Activated CD4-positive, alpha-beta T cell treated with anti-CD3 and anti-CD28 coated beads, Interleukin-2, amount 10 ng/mL, durations not matched to agents 24 days and 14 days (primary cell): ENCODE measurements at regions not wholly inside any gene's neighbourhood (a gene's known extent, or its start where the extent isn't known, plus 50 kb on each side); places are given as distances from the start of the nearest gene placed in this dataset.

ENCODE experiments used
- DNase-seq: peaks from one replicate; pipeline ENCODE4 v3.0.0; 2022
- H3K27ac Mint-ChIP-seq: one replicate; pipeline ENCODE4 v1.8.0; 2022; ENCODE audit warnings: mild to moderate bottlenecking, mixed read lengths
- H3K27me3 Mint-ChIP-seq: one replicate; pipeline ENCODE4 v1.8.0; 2022; ENCODE audit warnings: mixed read lengths
- H3K36me3 Mint-ChIP-seq: one replicate; pipeline ENCODE4 v1.8.0; 2022; ENCODE audit warnings: low read depth, mild to moderate bottlenecking, mixed read lengths
- H3K4me1 Mint-ChIP-seq: one replicate; pipeline ENCODE4 v1.8.0; 2021; ENCODE audit warnings: mixed read lengths
- H3K4me3 Mint-ChIP-seq: one replicate; pipeline ENCODE4 v1.8.0; 2022; ENCODE audit warnings: mild to moderate bottlenecking, moderate library complexity, mixed read lengths
- H3K9me3 Mint-ChIP-seq: one replicate; pipeline ENCODE4 v1.8.0; 2021; ENCODE audit warnings: mixed read lengths
- intact Hi-C: fragments of 100-400 bp; cut with micrococcal nuclease; formaldehyde crosslinking; loops from one replicate; pipeline ENCODE4 v1.15.1; 2023

DNA sequence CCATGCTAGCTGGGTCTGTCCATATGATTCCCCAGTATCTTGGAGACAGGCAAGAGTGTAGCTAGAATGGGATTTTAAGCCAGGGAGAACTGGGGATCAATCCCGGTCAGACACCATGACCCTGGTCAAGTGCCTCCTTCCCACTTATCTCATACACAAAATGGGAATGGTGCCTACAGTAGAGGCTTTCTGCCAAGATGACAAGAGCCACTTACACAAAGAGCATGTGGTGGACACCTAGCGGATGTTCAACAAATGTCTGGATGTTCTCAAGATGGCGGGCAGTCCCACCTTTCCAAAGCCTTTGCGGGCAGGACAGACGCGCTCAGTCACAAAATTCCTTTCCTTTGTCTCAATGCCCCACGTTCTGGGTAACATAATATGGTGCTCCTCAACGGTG lies 57.3 kb downstream of the MAF start:
- DNase-seq: no peak
- intact Hi-C loops: no loop called here
- Mint-ChIP-seq H3K27me3 (peaks cover 8% of the 10 kb centered on the region), H3K27ac (no peak overlapping the region), H3K36me3 (no peaks in the 10 kb centered on the region), H3K4me3 (no peak overlapping the region), H3K9me3 (peaks cover 4% of the 10 kb centered on the region), H3K4me1 (no peaks in the 10 kb centered on the region)

DNA sequence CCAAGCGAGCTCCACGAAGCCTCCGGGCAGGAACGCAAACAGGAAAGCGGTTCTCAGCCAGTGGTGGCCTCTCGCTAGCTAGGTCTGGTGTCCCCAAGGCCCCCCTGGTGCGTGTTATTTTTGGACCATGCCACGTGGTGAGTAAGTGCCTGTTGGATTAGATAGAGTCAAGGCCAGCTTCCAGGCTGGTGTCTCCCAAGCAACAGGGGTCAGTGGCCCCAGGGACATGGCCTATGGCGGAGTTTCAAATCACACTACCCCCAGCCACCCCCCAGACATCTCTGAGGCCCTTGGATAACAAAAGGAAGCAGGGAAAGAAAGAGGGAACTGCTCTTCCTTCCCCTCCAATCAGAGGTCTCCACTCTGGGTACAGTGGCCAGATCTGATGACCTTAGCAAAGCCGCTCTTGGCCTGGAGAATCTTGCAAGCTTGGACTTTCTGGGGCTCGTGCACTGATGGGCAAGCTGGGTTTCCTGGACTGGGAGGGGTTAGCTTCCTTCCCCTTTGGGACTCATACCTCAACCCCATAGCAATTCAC lies 58.2 kb downstream of the MAF start:
- H3K27ac Mint-ChIP-seq: no peak overlapping the region
- DNase-seq: no peak
- H3K4me1 Mint-ChIP-seq: no peaks in the 10 kb centered on the region
- intact Hi-C loops: no loop called here
- no peak overlapping the region for H3K4me3 Mint-ChIP-seq
- H3K36me3 Mint-ChIP-seq: no peaks in the 10 kb centered on the region
- peaks cover 4% of the 10 kb centered on the region for H3K9me3 Mint-ChIP-seq
- H3K27me3 Mint-ChIP-seq: peaks cover 6% of the 10 kb centered on the region

DNA sequence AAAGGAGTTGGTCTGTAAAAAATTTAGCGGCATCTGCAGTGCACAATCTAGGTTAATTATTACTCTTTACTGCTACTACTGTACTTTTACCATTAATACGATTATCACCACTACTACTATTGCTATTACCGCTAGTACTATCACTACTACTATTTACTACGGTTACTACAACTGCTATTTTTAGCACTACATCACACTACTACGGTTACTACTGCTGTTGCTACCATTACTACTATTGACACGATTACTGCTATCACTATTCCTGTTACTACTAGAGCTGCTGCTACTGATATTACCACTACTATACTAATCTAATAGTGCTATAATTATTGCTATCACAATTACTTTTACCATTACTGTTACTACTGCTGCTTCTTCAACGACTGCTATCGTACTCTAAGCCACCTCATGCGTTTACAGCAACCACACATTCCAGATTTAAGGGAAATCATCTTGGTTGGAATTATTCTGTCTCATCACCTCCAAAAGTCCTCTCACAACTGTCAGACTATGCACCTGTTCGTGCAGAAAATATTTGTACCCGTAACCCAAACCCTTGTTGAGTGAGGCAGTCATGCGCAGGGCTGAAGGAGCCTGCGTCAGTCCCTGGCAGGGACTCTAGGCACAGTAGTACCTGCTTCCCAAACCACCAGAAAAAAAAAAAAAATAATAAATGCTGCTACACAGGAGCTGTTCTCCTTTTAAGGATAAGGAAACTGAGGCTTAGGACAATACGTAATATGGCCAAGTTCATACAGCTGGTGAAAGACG lies 59.5 kb downstream of the MAF start:
- Mint-ChIP-seq H3K4me3 (no peak overlapping the region), H3K9me3 (peaks cover 4% of the 10 kb centered on the region), H3K4me1 (no peaks in the 10 kb centered on the region), H3K27me3 (peaks cover 2% of the 10 kb centered on the region), H3K36me3 (no peaks in the 10 kb centered on the region), H3K27ac (no peak overlapping the region)
- intact Hi-C loops: no loop called here
- no peak for DNase-seq

DNA sequence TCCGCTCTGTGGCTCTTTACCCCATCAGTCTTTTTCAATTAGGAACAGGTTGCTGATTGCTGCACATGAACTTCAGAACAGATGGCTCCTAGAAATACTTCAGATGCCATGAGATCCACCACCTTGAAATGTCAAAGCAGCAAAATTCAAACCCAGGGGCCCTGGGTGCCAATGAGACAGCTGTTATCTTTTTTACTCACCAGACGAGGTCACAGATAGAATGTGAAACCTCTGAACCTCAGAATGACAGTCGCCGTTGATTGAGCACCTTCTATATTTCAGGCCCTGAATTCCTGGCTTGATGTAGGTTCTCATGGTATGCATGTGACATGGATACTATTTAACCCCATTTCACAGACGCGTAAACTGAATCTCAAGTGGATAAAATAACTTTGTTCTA lies 63.0 kb downstream of the MAF start:
- Mint-ChIP-seq H3K27ac (no peak overlapping the region), H3K4me3 (no peak overlapping the region), H3K36me3 (no peaks in the 10 kb centered on the region), H3K4me1 (no peaks in the 10 kb centered on the region), H3K27me3 (peaks cover 4% of the 10 kb centered on the region), H3K9me3 (no peaks in the 10 kb centered on the region)
- intact Hi-C loops: no loop called here
- no peak for DNase-seq

DNA sequence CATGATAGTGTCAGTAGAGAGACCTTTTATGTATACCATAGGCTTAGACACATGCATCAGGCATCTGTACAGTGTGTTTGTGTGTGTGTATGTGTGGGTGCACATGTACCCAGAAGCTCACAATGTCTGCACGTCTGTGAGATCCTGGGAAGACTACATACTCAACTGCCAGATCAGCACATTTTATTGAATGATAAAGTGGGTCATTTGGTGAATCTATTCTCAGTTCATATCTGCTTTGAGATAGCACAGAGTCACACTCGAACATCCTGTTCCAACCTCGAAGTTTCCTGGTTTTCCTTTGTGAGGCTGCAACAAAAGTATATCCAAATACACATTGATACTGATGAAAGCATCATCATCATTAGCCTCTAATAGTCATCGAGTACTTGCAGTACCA lies 63.6 kb downstream of the MAF start:
- no peak for DNase-seq
- H3K36me3 Mint-ChIP-seq: no peaks in the 10 kb centered on the region
- no peak overlapping the region for H3K27ac Mint-ChIP-seq
- no peaks in the 10 kb centered on the region for H3K9me3 Mint-ChIP-seq
- no peak overlapping the region for H3K4me3 Mint-ChIP-seq
- H3K27me3 Mint-ChIP-seq: peaks cover 4% of the 10 kb centered on the region
- intact Hi-C loops: no loop called here
- no peaks in the 10 kb centered on the region for H3K4me1 Mint-ChIP-seq

DNA sequence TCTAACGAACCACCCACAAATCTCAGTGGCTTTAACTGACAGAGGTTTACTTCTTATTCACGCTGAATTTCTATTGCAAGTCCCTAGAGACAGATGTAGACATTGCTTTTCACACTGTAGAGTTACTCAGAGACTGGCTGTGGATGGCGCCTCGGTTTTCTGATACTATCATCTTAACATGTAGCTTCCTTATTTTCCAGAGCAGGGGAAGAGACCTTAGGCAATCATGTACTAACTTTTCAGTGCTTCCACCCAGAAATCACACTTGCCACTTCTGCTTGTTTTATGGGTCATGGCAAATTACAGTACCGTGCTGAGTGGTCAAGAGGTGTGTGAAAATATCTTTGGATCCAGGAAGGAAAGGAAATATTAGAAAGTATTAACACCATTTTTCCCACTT lies 65.4 kb downstream of the MAF start:
- DNase-seq: no peak
- H3K4me3 Mint-ChIP-seq: no peak overlapping the region
- no peaks in the 10 kb centered on the region for H3K9me3 Mint-ChIP-seq
- intact Hi-C loops: no loop called here
- no peaks in the 10 kb centered on the region for H3K36me3 Mint-ChIP-seq
- H3K4me1 Mint-ChIP-seq: no peaks in the 10 kb centered on the region
- H3K27ac Mint-ChIP-seq: no peak overlapping the region
- peaks cover 4% of the 10 kb centered on the region for H3K27me3 Mint-ChIP-seq

DNA sequence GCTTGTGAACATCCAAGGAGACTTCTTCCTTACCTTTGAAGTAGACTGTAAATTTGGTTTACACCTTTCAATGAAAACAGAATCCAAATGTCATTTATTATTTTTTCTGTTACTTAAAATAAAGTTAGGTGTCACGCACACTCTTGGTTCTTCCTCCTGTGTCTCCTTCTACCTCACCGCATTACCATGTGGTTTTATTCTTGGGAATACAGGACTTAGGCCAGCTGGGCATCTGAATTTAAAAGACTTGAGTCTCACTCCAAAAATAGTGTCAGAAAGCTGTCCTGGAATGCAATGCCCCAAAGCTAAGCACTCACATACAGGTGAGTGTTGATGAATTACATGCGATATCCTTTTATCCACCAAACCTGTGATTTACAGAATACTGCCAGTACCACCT lies 66.4 kb downstream of the MAF start:
- Mint-ChIP-seq H3K4me3 (no peak overlapping the region), H3K27me3 (peaks cover 4% of the 10 kb centered on the region), H3K9me3 (no peaks in the 10 kb centered on the region), H3K27ac (no peak overlapping the region), H3K36me3 (no peaks in the 10 kb centered on the region), H3K4me1 (no peaks in the 10 kb centered on the region)
- intact Hi-C loops: no loop called here
- no peak for DNase-seq

DNA sequence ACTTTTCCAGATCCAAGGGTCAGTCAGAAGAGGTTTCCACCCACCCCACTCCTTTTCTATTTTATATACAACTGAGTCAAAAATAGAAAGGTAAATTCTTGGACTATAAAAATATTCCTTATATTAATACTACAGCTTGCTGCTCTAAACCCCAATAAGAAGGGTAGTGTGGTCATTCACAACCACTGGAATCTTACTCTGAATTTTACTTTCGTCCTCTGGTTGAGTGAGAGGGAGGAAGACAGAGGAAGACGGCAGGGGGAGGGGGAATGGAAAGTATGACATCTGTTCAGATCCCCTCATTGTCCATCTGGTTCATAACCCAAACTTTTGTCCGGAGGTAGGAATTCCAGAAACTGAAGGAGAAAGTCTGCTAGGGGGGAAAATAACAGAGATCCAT lies 67.2 kb downstream of the MAF start:
- Mint-ChIP-seq H3K27me3 (peaks cover 4% of the 10 kb centered on the region), H3K36me3 (no peaks in the 10 kb centered on the region), H3K9me3 (no peaks in the 10 kb centered on the region), H3K27ac (no peak overlapping the region), H3K4me1 (no peaks in the 10 kb centered on the region), H3K4me3 (no peak overlapping the region)
- intact Hi-C loops: no loop called here
- DNase-seq: no peak

DNA sequence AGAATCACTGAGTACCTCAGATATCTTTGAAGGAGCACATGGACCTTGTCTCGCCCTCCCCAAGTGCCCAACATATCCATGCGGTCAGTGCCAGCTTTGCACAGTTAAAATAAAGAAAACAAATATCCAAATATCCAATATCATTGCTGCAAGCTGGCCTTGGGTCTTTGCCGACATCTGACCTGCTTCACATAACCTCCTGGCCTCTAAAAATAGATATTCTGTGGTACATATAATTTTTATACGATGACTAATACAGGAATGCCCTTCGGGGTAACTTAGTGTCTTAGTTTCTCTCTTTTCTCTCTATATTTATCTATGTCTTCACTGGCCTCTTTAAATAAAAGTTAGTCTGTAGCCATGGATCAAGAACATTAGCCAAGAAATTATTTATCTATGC lies 67.8 kb downstream of the MAF start:
- Mint-ChIP-seq H3K27ac (no peak overlapping the region), H3K4me1 (no peaks in the 10 kb centered on the region), H3K4me3 (no peak overlapping the region), H3K36me3 (no peaks in the 10 kb centered on the region), H3K27me3 (peaks cover 4% of the 10 kb centered on the region), H3K9me3 (no peaks in the 10 kb centered on the region)
- no peak for DNase-seq
- intact Hi-C loops: no loop called here

DNA sequence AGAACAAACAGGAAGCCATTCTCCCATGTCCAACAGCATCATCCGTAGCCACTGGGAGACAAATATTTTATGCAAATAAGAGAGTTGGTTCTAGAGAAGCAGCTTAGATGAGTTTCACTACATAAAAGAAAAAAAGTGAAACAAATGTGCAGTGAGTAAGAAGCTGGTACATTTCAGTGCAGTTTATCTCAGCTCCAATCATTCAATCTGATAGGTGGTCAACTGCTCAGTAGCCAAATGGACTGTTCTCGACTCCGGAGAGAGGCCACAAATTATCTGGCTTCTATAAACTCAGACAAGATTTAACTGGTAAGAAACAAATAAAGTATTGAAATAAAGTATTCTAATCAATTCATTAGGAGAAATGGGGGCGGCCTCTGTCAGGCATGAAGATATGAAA lies 68.3 kb downstream of the MAF start:
- Mint-ChIP-seq H3K9me3 (peaks cover 4% of the 10 kb centered on the region), H3K27ac (no peak overlapping the region), H3K36me3 (no peaks in the 10 kb centered on the region), H3K4me1 (no peaks in the 10 kb centered on the region), H3K4me3 (no peak overlapping the region), H3K27me3 (peaks cover 4% of the 10 kb centered on the region)
- intact Hi-C loops: no loop called here
- no peak for DNase-seq

DNA sequence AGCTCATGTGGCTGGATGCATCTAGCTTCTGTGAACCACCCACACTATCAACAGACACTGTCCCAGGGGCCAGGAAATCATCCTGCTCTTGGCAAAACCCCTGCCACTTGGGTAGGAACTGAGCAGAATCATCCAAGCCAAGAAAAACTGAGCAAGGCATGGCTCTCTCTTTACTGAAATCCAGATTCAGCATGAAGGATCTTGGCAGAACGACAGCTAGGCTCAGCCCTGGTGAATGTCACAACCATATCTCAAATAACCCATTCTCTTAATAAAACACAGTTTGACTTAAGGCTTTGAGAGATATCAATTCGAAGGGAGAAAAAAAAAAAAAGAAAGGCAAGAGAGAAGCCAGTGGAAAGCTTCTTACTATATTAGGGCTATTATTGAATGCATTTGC lies 72.2 kb downstream of the MAF start:
- peaks cover 10% of the 10 kb centered on the region for H3K27me3 Mint-ChIP-seq

DNA sequence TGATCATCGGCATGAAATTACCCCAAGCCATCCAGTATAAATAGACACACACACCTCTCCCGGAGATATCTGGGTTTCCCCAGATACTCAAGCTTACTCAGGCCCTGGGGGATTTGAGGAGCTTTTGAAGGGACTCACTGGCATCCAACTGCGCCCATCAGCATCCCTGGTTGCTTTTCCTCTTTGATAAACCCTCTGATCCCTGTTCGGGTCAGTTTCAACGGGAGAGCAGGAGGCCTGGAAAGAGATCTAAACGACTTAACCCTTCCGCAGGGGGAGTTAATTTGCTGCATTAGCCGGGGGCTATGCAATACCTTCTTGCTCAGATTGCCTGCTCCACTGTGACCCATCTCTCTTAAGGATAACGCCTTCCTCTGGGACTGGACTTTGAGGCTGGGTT lies 76.6 kb downstream of the MAF start:
- no peak for DNase-seq
- H3K27me3 Mint-ChIP-seq: peaks cover 22% of the 10 kb centered on the region
- H3K9me3 Mint-ChIP-seq: peaks cover 5% of the 10 kb centered on the region
- H3K4me1 Mint-ChIP-seq: peaks cover 3% of the 10 kb centered on the region
- H3K36me3 Mint-ChIP-seq: no peaks in the 10 kb centered on the region
- intact Hi-C loops: no loop called here
- no peak overlapping the region for H3K27ac Mint-ChIP-seq
- H3K4me3 Mint-ChIP-seq: no peak overlapping the region

More for the DNA sequence above, 72.2 kb downstream of the MAF start:
- Mint-ChIP-seq H3K27ac (no peak overlapping the region), H3K9me3 (peaks cover 5% of the 10 kb centered on the region), H3K36me3 (no peaks in the 10 kb centered on the region), H3K4me3 (no peak overlapping the region), H3K4me1 (no peaks in the 10 kb centered on the region)
- DNase-seq: no peak
- intact Hi-C loops: no loop called here

DNA sequence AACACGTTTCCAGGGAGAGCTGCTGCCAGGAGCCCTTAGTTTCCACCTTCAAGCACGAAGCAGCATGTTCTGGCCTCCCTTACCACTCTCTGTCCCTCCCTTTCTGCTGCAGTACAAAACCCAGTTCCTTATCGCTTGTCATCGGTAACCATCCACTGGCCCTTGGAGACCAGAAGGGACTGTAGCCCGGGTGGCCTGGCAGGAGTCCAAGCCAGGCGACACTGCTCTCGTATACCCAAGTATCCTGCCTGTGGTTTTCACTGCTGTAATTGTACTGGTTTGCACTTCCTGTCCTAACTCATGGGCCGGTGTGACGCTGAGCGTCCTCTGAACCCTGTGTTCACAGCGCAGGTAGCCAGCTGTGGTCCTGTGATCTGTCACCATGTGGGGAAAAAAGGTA lies 81.1 kb downstream of the MAF start:
- Mint-ChIP-seq H3K36me3 (no peaks in the 10 kb centered on the region), H3K4me1 (peaks cover 3% of the 10 kb centered on the region), H3K27me3 (peaks cover 19% of the 10 kb centered on the region), H3K9me3 (no peaks in the 10 kb centered on the region), H3K4me3 (no peak overlapping the region), H3K27ac (no peak overlapping the region)
- intact Hi-C loops: no loop called here
- no peak for DNase-seq

DNA sequence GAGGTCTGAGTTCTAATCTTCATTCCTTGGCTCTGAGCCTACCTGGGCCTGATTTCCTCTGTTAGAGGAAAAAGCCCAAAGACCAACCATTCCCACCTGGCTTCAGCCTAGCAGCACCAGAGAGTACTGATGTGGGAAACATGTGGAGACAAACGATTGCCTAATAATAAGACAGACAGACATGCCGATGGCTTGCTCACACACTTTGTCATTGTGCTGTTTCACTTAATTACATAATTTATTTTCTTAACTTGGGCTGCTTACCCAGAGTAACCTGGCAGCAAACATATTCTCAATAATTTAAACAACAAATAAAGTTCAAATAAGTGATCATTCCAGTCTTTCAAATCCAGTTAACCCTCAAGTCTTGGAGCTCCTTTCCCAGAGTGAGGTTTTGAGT lies 83.4 kb downstream of the MAF start:
- Mint-ChIP-seq H3K4me1 (peaks cover 3% of the 10 kb centered on the region), H3K27ac (no peak overlapping the region), H3K9me3 (no peaks in the 10 kb centered on the region), H3K4me3 (no peak overlapping the region), H3K27me3 (peaks cover 20% of the 10 kb centered on the region), H3K36me3 (no peaks in the 10 kb centered on the region)
- DNase-seq: no peak
- intact Hi-C loops: no loop called here

DNA sequence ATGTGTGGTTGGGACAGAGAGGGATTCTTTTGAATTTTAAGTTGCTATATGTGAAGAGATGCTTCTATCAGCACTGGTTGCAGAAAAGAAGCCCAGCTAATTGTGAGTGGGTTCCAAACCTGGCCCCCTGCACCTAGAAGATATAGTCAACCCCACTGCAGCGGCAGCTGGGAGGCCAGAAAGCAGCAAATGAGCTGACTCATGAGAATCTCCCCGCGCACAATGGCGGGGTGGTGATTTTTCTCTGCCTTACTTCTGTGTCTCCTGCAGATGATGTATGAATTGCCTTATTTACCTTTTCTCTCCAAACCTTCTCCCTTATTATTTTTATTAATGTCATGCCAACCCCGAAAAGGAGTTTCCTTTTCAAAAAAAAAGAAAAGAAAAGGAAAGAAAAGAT lies 89.7 kb downstream of the MAF start:
- Mint-ChIP-seq H3K27ac (no peak overlapping the region), H3K9me3 (no peaks in the 10 kb centered on the region), H3K27me3 (peaks cover 5% of the 10 kb centered on the region), H3K4me1 (no peaks in the 10 kb centered on the region), H3K4me3 (no peak overlapping the region), H3K36me3 (no peaks in the 10 kb centered on the region)
- no peak for DNase-seq
- intact Hi-C loops: no loop called here
